Inferior parietal cortex (tissue), 1 donor: ENCODE measurements at regions not wholly inside any gene's neighbourhood (a gene's known extent, or its start where the extent isn't known, plus 50 kb on each side); places are given as distances from the start of the nearest gene placed in this dataset.
A peak's percentile ranks its signal among the peaks of the same experiment; 100 is the strongest.

Experiments used
- DNase-seq: peaks from one replicate; pipeline ENCODE4 v3.0.0-alpha.2; 2016; ENCODE audit errors: extremely low spot score

GRCh38 chr1:229111703-229112319 lies 159.1 kb upstream of the RAB4A start:
- no peak for DNase-seq

- DNase-seq = no peak
Measured at GRCh38 chr1:229112832-229113548, 157.9 kb upstream of the RAB4A start.

GRCh38 chr1:229114315-229114714 lies 156.6 kb upstream of the RAB4A start:
- no peak for DNase-seq

DNA sequence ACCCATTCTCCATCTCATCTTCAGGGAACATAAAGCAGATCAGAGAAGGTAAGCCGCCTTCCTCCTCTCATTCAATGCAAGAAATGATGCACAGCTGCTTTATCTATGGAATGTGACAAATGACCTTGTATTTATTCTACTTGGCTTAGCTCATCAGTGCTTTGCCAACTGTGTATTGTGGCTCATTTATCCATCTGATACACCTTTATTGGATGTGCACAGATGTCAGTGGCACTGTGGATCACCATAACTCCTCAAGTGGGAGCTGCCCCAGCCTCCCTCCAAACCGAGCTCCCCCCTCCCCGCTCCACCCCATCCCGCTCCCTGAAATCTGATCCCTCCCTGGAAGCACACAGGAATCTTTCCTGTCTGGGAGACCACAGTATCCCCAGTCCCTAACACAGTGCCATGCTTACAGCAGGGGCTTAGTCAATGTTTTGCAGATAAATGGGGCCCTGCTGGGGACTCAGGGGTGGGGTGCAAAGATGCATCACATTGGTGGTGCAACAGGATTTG lies 156.0 kb upstream of the RAB4A start:
- no peak for DNase-seq

DNA sequence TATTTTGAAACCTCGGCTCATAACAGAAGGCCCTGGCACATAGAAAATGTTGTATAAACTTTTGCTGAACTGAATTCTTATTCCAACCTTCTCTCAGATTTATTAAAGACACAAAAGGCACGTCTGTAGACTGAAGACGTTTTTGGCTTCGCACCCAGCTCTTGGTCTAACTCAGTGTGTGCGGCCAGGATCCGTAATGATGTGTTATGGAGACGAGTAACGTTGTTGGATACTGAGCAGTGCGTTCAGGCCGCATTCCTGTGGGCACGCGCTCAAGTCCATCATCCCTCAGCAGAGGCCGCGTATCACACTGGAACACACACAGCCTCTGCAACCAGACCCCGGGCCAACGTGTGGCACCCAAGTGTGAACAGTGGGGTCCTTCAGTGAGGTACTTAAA lies 154.8 kb upstream of the RAB4A start:
- no peak for DNase-seq

DNA sequence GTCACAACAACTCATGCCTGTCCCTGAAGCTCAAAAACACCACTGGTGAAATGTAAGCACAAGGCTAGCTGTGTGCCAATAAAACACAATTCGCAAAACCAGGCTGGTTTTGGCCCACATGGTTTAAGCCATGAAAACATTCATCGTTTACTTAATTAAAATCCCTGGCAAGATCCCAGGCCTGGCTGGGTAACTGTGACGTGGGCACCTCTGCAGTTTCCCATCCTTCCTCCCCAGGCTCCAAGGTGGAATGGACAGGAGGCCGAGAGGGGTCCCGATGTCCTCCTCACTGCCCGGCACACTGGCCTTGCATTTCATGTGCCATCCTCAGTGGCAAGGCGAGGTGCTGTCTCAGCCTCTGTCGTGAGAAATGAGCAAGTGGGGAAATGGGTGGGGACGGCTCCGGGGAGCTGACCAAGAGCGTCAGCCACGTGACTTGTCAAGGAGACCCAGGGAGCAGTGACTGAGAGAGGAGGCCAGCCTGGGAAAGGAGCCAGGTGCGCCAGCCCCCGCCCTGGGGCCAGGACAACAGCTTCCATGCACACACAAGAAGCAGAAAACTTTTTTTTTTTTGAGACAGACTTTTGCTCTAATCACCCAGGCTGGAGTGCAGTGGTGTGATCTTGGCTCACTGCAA lies 153.1 kb upstream of the RAB4A start:
- no peak for DNase-seq

GRCh38 chr1:229118477-229119061 lies 152.3 kb upstream of the RAB4A start:
- no peak for DNase-seq

DNA sequence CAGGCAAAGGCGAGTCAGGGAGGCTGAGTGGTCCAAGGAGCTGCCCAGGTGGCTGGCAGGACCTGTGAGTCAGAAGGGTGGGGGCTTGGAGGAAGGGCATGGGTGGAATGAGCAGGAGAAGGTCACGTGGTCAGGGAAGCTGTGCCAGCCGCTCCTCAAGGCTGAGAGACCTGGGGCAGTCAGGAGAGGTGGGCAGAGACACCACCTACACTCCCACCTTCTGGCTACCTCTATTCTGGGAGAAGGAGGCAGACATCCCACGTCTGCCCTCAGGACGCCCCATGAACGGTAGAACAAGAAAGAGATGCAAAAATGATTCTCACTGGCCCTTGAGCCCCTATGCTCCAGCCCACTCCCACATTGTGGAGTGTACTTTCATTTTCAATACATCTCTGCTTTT lies 151.8 kb upstream of the RAB4A start:
- DNase-seq = no peak

- DNase-seq = no peak
Measured at GRCh38 chr1:229119876-229120275, 151.0 kb upstream of the RAB4A start.

GRCh38 chr1:229121845-229122436 lies 149.0 kb upstream of the RAB4A start:
- DNase-seq = no peak

DNA sequence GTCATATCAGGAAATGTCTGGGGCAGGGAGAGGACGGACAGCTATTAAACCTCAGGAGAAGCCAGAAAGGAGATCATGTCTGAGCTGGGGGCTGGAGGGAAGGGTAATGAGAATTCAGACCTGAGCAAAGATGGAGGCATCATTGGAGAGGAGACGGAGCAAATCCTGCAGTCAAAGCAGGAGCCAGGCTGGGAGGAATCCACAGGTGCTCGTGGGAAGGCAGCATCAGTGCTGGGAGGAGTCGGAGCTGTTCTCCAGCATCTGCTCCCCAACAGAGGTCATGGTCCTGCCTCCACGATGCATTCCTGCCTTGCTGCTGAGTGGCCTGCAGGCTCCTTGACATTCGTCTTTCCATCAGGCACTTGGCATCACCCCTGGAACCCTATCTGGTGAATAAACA lies 148.3 kb upstream of the RAB4A start:
- no peak for DNase-seq

GRCh38 chr1:229124116-229124515 lies 146.8 kb upstream of the RAB4A start:
- DNase-seq = no peak

- DNase-seq = no peak
Measured at GRCh38 chr1:229124520-229125124, 146.3 kb upstream of the RAB4A start.

GRCh38 chr1:229127301-229127700 lies 143.6 kb upstream of the RAB4A start:
- no peak for DNase-seq

DNA sequence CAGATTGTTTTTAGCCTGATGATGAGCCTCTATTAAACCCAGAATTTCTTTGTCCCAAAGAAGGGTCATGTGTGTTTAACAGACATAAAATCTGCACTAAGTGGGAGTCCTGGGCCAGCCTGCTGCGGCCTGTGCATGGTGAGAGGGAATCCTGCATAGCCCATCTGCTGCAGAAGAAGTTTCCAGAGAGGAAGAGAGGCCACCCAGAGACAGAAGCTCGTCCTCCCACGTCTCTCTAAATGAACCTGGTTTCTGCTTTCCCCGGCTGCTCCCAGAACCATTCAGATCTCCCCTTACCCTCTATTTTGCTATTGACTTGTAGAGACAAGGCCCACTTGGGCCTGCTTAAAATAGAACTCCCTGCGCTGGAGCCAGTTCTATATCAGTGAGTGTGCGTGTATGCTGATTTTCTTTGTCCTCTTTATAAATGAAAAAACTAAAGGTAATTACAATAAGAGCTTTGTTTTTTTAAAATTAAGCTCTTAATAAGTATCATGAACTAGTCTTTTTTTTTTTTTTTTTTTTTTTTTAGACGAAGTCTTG lies 142.8 kb upstream of the RAB4A start:
- no peak for DNase-seq

DNA sequence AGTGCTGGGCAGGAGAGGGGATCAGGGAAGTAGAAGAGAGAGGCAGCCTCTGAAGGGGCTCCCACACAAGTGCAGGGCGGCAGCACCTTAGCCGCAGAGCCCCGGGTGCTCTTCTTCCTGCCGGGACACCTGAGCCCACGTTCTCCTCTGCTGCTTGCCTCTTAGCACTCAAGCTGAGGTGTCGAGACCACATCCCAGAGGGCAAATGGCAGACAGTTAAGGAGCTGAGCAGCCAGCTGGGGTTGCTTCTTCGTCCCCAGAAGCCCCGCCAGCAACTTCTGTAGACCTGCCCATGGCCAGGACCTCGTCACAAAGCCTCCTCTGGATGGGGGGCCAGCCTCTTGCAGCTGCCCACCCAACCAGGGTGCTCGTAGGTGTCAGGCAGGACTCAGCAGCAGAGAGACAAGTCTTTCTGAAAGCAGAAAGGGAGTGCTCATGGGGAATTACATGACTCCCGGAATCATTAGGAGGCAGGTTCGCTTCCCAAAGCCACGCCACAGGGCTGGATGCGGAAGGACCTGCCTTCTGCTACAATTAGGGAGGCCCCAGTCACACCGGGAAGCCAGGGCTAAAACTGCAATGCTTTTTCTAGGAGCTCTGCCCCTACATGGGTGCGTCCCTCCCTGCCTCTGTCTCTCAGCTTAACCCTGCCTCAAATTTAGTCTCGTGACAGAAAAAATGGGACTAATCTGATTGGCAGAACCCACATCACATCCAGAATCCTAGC lies 141.4 kb upstream of the RAB4A start:
- no peak for DNase-seq

GRCh38 chr1:229130028-229130668 lies 140.8 kb upstream of the RAB4A start:
- DNase-seq = no peak

GRCh38 chr1:229131243-229132105 lies 139.4 kb upstream of the RAB4A start:
- peak; percentile 66 for DNase-seq

DNA sequence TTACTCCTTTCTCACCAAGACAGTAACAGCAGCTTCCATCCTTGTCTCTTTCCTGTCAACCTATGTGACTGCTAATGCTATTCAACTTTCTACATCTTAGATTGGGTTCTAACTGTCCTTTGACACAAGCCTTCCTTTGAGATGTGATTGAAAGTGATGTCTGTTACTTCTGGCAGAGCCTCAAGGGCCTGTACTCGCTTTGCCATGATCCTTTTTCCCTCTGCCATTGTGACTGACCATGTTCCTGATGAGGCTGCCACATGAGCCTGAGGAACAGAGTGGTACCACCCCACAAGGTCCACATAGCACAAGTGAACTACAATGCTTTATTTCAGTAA lies 138.8 kb upstream of the RAB4A start:
- no peak for DNase-seq
